HCT116 (cell line): ENCODE measurements at regions not wholly inside any gene's neighbourhood (a gene's known extent, or its start where the extent isn't known, plus 50 kb on each side); places are given as distances from the start of the nearest gene placed in this dataset.

Source experiments
- ATAC-seq: fragments of 200-7000 bp; cut with Tn5 transposase; 2 replicates; pipeline ENCODE4 v1.9.1; 2020; ENCODE audit warnings: mild to moderate bottlenecking, moderate library complexity
- BruUV-seq: library from RNA; stranded (reverse); fragments of 400-500 nt; replicated peaks from 2 replicates; lab custom pipeline; 2021; lab: Mats Ljungman, UMichigan
- CTCF ChIA-PET: fragments of 300-600 bp; sonication (Branson Sonifier 250); formaldehyde crosslinking; loops from one replicate; lab custom pipeline; 2021; ENCODE audit warnings: antibody characterized with exemption; lab: Charles Lee
- POLR2A ChIA-PET: fragments of 300-600, 350-600 bp; sonication (Branson Sonifier 250); formaldehyde crosslinking; loops from one replicate; lab custom pipeline; 2021; ENCODE audit warnings: antibody characterized with exemption; lab: Charles Lee
- RAD21 ChIA-PET, 2 experiments: fragments of 300-600 bp; sonication (Branson Sonifier 250); formaldehyde crosslinking; loops; one replicate each; lab custom pipeline; 2023; ENCODE audit warnings: low total read pairs in 2 of 2; ENCODE audit not compliant: uncharacterized antibody in 2 of 2, unreplicated experiment in 2 of 2, low non-redundant PET in 1 of 2; lab: Charles Lee
- DNase-seq: peaks from one replicate; pipeline ENCODE4 v3.0.0-alpha.2; 2010; ENCODE audit warnings: low read depth, low spot score
- H2AFZ ChIP-seq: fragments of 200-600 bp; shearing (Covaris generic), sonication (generic); 2 replicates; pipeline ENCODE4 v1.6.1; 2017; ENCODE audit warnings: low read depth, mixed run types, mixed read lengths, antibody characterized with exemption, low read length; ENCODE audit not compliant: poor library complexity, severe bottlenecking
- H3K27ac ChIP-seq: 2 replicates; pipeline ENCODE4 v1.5.1; 2012; ENCODE audit warnings: low read depth, low read length
- H3K27me3 ChIP-seq: fragments of 200-600 bp; sonication (generic); 2 replicates; pipeline ENCODE4 v1.6.1; 2016; ENCODE audit warnings: mixed run types, low read length, mixed read lengths; ENCODE audit not compliant: insufficient read depth
- H3K36me3 ChIP-seq, 2 experiments: fragments of 200-500 bp in 1 of 2; fragments of 200-600 bp in 1 of 2; sonication (Bioruptor generic) in 1 of 2; sonication (generic) in 1 of 2; 2 replicates each; pipeline versions ENCODE4 v1.5.1 to v1.6.1; 2014 to 2016; ENCODE audit warnings: low read length in 2 of 2, inconsistent platforms in 1 of 2, mixed read lengths in 1 of 2, mixed run types in 1 of 2; ENCODE audit not compliant: insufficient read depth in 2 of 2, control insufficient read depth in 1 of 2
- H3K4me1 ChIP-seq, 2 experiments: fragments of 200-600 bp in 1 of 2; sonication (generic) in 1 of 2; 2 replicates each; pipeline versions ENCODE4 v1.5.1 to v1.6.1; 2012 to 2017; ENCODE audit warnings: low read length in 2 of 2, inconsistent platforms in 1 of 2, mild to moderate bottlenecking in 1 of 2, mixed read lengths in 1 of 2, mixed run types in 1 of 2, moderate library complexity in 1 of 2; ENCODE audit not compliant: insufficient read depth in 2 of 2, control insufficient read depth in 1 of 2
- H3K4me2 ChIP-seq: fragments of 200-600 bp; sonication (generic); 2 replicates; pipeline ENCODE4 v1.6.1; 2017; ENCODE audit warnings: mixed run types, low read length, mixed read lengths
- H3K4me3 ChIP-seq, 2 experiments: fragments of 200-600 bp in 1 of 2; sonication (generic) in 1 of 2; replicated peaks in 1 of 2; 2 replicates each; pipeline ENCODE4 v1.5.1; 2011 to 2016; ENCODE audit warnings: low read length in 2 of 2, control low read depth in 1 of 2, low read depth in 1 of 2, mild to moderate bottlenecking in 1 of 2, mixed read lengths in 1 of 2, mixed run types in 1 of 2
- H3K79me2 ChIP-seq: fragments of 200-600 bp; sonication (generic); 2 replicates; pipeline ENCODE4 v1.6.1; 2017; ENCODE audit warnings: mild to moderate bottlenecking, mixed run types, low read length, moderate library complexity, mixed read lengths; ENCODE audit not compliant: insufficient read depth
- H3K9ac ChIP-seq: fragments of 200-600 bp; sonication (generic); 2 replicates; pipeline ENCODE4 v1.6.1; 2016; ENCODE audit warnings: low read length, mixed read lengths
- H3K9me2 ChIP-seq: fragments of 200-600 bp; sonication (generic), shearing (Covaris generic); 2 replicates; pipeline ENCODE4 v1.6.1; 2017; ENCODE audit warnings: mixed run types, mild to moderate bottlenecking, moderate library complexity; ENCODE audit not compliant: insufficient read depth
- H3K9me3 ChIP-seq, 2 experiments: fragments of 200-500 bp in 1 of 2; fragments of 200-600 bp in 1 of 2; sonication (Bioruptor generic) in 1 of 2; sonication (generic) in 1 of 2; 2 replicates each; pipeline ENCODE4 v1.6.1; 2014 to 2017; ENCODE audit warnings: low read length in 2 of 2, mixed read lengths in 2 of 2, inconsistent platforms in 1 of 2, low read depth in 1 of 2, mild to moderate bottlenecking in 1 of 2, mixed run types in 1 of 2, moderate library complexity in 1 of 2; ENCODE audit not compliant: control insufficient read depth in 1 of 2, insufficient read depth in 1 of 2
- H4K20me1 ChIP-seq: fragments of 200-600 bp; sonication (generic), shearing (Covaris generic); 2 replicates; pipeline ENCODE4 v1.6.1; 2017; ENCODE audit warnings: mixed run types, mild to moderate bottlenecking, moderate library complexity; ENCODE audit not compliant: insufficient read depth
- CEBPB ChIP-seq: IDR thresholded peaks from 2 replicates; pipeline ENCODE4 v1.6.1; 2012; ENCODE audit warnings: low read depth
- ELF1 ChIP-seq: IDR thresholded peaks from 2 replicates; pipeline ENCODE4 v1.6.1; 2012; ENCODE audit warnings: low read depth, borderline replicate concordance
- EZH2phosphoT487 ChIP-seq: fragments of 200-600 bp; IDR thresholded peaks from 2 replicates; pipeline ENCODE4 v1.6.1; 2018; ENCODE audit warnings: antibody characterized with exemption, borderline replicate concordance
- FOSL1 ChIP-seq: IDR thresholded peaks from 2 replicates; pipeline ENCODE4 v1.6.1; 2012; ENCODE audit warnings: low read depth
- RAD21 ChIP-seq: IDR thresholded peaks from 2 replicates; pipeline ENCODE4 v1.6.1; 2012; ENCODE audit warnings: low read depth, mild to moderate bottlenecking
- SRF ChIP-seq: IDR thresholded peaks from 2 replicates; pipeline ENCODE4 v1.6.1; 2012; ENCODE audit warnings: low read depth
- TCF7L2 ChIP-seq: IDR thresholded peaks from 2 replicates; pipeline ENCODE4 v1.7.0; 2011; ENCODE audit warnings: borderline replicate concordance, inconsistent platforms; ENCODE audit not compliant: insufficient read depth, insufficient read length; ENCODE audit errors: extremely low read depth
- ZFX ChIP-seq: fragments of 450-650 bp; IDR thresholded peaks from 2 replicates; pipeline ENCODE4 v1.6.1; 2017
- intact Hi-C: fragments of 100-400 bp; cut with micrococcal nuclease; formaldehyde crosslinking; loops from 2 replicates; pipeline ENCODE4 v1.10.0; 2022
- TF ChIP-seq, protein P1 (sequence below): IDR thresholded peaks from 2 replicates; pipeline ENCODE4 v1.6.1; 2012
- TF ChIP-seq, protein P2 (sequence below), 3 experiments: fragments of 200-600 bp in 1 of 3; sonication (generic) in 1 of 3; IDR thresholded peaks in 2 of 3; conservative IDR thresholded peaks in 1 of 3; 2 replicates each; pipeline ENCODE4 v1.5.1; 2012 to 2017; ENCODE audit warnings: low read depth in 2 of 3, low read length in 2 of 3, antibody characterized with exemption in 1 of 3, borderline replicate concordance in 1 of 3, control low read depth in 1 of 3, mild to moderate bottlenecking in 1 of 3, mixed read lengths in 1 of 3, mixed run types in 1 of 3, moderate library complexity in 1 of 3; ENCODE audit not compliant: insufficient read depth in 1 of 3

DNA sequence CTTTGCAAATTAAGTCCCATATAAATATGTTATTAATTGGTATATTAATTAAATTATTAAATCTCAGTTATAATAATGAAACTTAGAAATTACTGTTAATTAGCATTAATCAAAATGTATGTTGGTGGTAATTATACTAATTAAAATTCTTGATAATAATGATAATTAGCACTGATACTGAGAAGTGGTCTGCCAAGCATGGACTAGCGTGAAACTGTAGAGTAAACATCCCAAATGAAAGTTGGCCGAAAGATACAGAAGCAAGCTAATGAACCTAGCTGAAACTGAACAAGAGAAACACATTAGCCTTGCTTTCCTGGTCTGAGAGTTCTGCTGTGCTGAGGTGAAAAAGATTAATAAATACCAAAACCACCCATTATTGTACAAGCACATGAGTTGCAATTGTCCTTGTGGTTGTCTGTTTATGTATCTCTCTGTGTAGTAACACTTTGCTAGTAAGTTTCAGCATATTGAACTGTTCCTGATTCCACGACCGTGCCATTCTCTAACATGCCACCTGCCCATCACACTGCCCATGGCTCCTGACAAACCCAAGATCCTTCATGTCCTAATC, 341.8 kb downstream of the PLPP3 start:
- Histone ChIP-seq H3K9me3 (no peaks in the 10 kb centered on the region), H3K4me3 (no peak overlapping the region)
- TF ChIP-seq ELF1 = no peak
- no peak for TF ChIP-seq FOSL1
- TF ChIP-seq CEBPB = no peak
- TF ChIP-seq, protein P1, sequence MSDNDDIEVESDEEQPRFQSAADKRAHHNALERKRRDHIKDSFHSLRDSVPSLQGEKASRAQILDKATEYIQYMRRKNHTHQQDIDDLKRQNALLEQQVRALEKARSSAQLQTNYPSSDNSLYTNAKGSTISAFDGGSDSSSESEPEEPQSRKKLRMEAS = no peak
- TF ChIP-seq, protein P2, sequence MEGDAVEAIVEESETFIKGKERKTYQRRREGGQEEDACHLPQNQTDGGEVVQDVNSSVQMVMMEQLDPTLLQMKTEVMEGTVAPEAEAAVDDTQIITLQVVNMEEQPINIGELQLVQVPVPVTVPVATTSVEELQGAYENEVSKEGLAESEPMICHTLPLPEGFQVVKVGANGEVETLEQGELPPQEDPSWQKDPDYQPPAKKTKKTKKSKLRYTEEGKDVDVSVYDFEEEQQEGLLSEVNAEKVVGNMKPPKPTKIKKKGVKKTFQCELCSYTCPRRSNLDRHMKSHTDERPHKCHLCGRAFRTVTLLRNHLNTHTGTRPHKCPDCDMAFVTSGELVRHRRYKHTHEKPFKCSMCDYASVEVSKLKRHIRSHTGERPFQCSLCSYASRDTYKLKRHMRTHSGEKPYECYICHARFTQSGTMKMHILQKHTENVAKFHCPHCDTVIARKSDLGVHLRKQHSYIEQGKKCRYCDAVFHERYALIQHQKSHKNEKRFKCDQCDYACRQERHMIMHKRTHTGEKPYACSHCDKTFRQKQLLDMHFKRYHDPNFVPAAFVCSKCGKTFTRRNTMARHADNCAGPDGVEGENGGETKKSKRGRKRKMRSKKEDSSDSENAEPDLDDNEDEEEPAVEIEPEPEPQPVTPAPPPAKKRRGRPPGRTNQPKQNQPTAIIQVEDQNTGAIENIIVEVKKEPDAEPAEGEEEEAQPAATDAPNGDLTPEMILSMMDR (IDR thresholded peaks at IDR 0.05 in 2 of 3, conservative IDR thresholded peaks at IDR 0.05 in 1 of 3; ENCODE audit: borderline replicate concordance in 1 of 3, insufficient read depth in 1 of 3, low read depth in 2 of 3, low read length in 2 of 3) = no peak
- no peak for TF ChIP-seq TCF7L2
- no peak for TF ChIP-seq SRF
- TF ChIP-seq ZFX = no peak
- no peak for TF ChIP-seq RAD21
- TF ChIP-seq EZH2phosphoT487 = no peak
- TF ChIP-seq, all 23 proteins: peak for 0
- Histone ChIP-seq H3K9ac (no peak overlapping the region), H3K4me2 (no peak overlapping the region), H3K9me2 (no peaks in the 10 kb centered on the region), H3K27me3 (no peaks in the 10 kb centered on the region), H3K4me1 (no peaks in the 10 kb centered on the region), H2AFZ (no peak overlapping the region), H4K20me1 (no peaks in the 10 kb centered on the region), H3K36me3 (no peaks in the 10 kb centered on the region), H3K27ac (no peak overlapping the region), H3K79me2 (no peaks in the 10 kb centered on the region)
- intact Hi-C loops = no loop called here
- ChIA-PET RAD21 (no interaction called here), POLR2A (no interaction called here), CTCF (no interaction called here)
- no peak for ATAC-seq
- DNase-seq = no peak
- no TSS peak for BruUV-seq
